Heart left ventricle (tissue), 13 donors: ENCODE measurements at regions not wholly inside any gene's neighbourhood (a gene's known extent, or its start where the extent isn't known, plus 50 kb on each side); places are given as distances from the start of the nearest gene placed in this dataset.

Experiments used
- POLR2A ChIP-seq, 2 donors: fragments of 450-650 bp; IDR thresholded peaks; one replicate each; pipeline ENCODE4 v1.6.1; 2017; ENCODE audit warnings: antibody characterized with exemption in 2 of 2, mild to moderate bottlenecking in 2 of 2, moderate library complexity in 2 of 2
- TF ChIP-seq, protein P1 (sequence below), 12 donors: fragments of 200-600 bp; sonication (generic) in 4 of 12; IDR thresholded peaks; one replicate each; pipeline versions ENCODE4 v1.5.0 to v1.8.0; 2018 to 2022; ENCODE audit warnings: antibody characterized with exemption in 12 of 12, mild to moderate bottlenecking in 5 of 12
- donor health status: ischemic (EF 13 %, LVEDD 7.1; RV severe dilation, severe dysfunction).
- donor health status: DM: no; HTN: yes; CAD: no.
- donor health status: DM: no; HTN: no; CAD: no.
- donor health status: ischemic (EF 25% LVEDD 6.9; RV normal size, moderate dysfunction).
- donor health status: ischemic (EF 25% LVEDD 5.7; RV mildly dilated, moderate dysfunction).
- donor health status: ischemic (EF 35%, LVEDD 5.7; RV mildly dilated, moderate dysfunction).
- donor health status: nonischemic (EF 11% LVEDD 7.7; RV severe dilation, severe dysfunction).
- donor health status: DM: yes; HTN: yes; CAD: no.
- donor health status: PGD.
- donor health status: ischemic (EF 29% LVEDD 5.4; RV normal size, mild dysfunction).
- donor health status: nonischemic (EF 23%, LVEDD 6.1; RV moderate dilation, normal function).

DNA sequence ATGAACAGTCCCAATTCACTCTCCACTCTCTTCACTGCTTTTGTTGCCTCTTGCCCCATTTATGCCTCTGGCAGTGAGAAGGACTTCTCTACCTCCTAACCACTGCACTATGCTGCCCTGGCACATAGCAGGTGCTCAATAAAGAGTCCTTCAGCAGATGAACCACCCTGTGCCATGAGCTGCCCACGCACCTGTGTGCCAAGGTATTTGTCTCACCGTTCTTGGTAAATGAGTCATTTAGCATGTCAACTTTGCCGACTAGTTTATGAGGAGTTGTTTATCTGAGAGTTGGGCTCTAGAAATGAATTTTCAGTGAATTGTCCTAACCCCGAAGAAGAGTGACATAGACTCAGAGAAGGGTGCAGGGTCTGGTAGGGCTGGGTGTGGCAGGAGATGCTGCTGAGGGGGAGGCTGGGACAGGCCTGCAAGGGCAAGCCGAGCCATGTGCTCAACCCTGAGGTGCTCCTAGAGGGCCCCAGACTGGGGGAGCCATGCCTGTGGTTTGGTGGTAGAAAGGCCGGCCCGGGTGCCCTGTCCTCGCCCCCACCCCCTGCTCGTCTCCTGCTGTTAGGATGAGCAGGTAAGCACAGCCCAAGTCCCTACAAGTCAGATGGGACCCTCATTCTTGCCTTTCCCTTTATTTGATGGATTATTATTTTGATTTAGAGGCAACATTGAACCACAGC, 654.5 kb downstream of the MATN1 start:
- TF ChIP-seq POLR2A (IDR thresholded peaks at IDR 0.05) = no peak
- TF ChIP-seq, protein P1, sequence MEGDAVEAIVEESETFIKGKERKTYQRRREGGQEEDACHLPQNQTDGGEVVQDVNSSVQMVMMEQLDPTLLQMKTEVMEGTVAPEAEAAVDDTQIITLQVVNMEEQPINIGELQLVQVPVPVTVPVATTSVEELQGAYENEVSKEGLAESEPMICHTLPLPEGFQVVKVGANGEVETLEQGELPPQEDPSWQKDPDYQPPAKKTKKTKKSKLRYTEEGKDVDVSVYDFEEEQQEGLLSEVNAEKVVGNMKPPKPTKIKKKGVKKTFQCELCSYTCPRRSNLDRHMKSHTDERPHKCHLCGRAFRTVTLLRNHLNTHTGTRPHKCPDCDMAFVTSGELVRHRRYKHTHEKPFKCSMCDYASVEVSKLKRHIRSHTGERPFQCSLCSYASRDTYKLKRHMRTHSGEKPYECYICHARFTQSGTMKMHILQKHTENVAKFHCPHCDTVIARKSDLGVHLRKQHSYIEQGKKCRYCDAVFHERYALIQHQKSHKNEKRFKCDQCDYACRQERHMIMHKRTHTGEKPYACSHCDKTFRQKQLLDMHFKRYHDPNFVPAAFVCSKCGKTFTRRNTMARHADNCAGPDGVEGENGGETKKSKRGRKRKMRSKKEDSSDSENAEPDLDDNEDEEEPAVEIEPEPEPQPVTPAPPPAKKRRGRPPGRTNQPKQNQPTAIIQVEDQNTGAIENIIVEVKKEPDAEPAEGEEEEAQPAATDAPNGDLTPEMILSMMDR (IDR thresholded peaks at IDR 0.05) = no peak
